ENCODE measurements at regions not wholly inside any gene's neighbourhood (a gene's known extent, or its start where the extent isn't known, plus 50 kb on each side); places are given as distances from the start of the nearest gene placed in this dataset.

GRCh38 chr6:109304284-109305015 is 77.8 kb downstream of the CD164 start:
- Histone ChIP-seq H2BK15ac (ENCODE audit: low read depth, poor library complexity, severe bottlenecking) (no peak overlapping the region), H2BK12ac (ENCODE audit: low read length in 2 of 2) (no peak overlapping the region), H2BK5ac (ENCODE audit: low read depth, low read length, poor library complexity, severe bottlenecking) (no peak overlapping the region), H3K36me3 (ENCODE audit: control insufficient read depth in 1 of 2, insufficient read depth in 2 of 2, low read depth in 1 of 2, low read length in 2 of 2) (no peaks in the 10 kb centered on the region), H2AK5ac (ENCODE audit: low read length, severe bottlenecking) (no peak overlapping the region), H4K8ac (ENCODE audit: low read length) (peak overlapping the region; percentile 39), H3K27me3 (ENCODE audit: control insufficient read depth in 1 of 2, insufficient read depth in 1 of 2, low read length in 2 of 2) (no peaks in the 10 kb centered on the region), H3K23ac (ENCODE audit: low read length in 2 of 2) (no peak overlapping the region), H3K4me1 (ENCODE audit: control insufficient read depth, insufficient read depth, low read depth, low read length) (peaks cover 2% of the 10 kb centered on the region), H3K79me1 (replicated peaks; ENCODE audit: low read length, poor library complexity, severe bottlenecking) (no peaks in the 10 kb centered on the region), H3K9me3 (ENCODE audit: control insufficient read depth, low read length) (no peaks in the 10 kb centered on the region), H3K18ac (ENCODE audit: low read depth in 1 of 2, low read length in 2 of 2) (peak overlapping the region in 1 of 2 experiments; percentile 17), H3K14ac (ENCODE audit: low read length in 2 of 2) (no peak overlapping the region), H3K4ac (ENCODE audit: low read depth in 1 of 2, low read length in 2 of 2) (peak overlapping the region in 1 of 2 experiments; percentile 18), H2BK120ac (ENCODE audit: low read depth, low read length) (no peak overlapping the region), H3K27ac (ENCODE audit: low read length, poor library complexity, severe bottlenecking) (no peak overlapping the region), H3K4me2 (ENCODE audit: low read length, poor library complexity, severe bottlenecking) (no peak overlapping the region), H3K4me3 (ENCODE audit: insufficient read depth in 1 of 2, low read depth in 1 of 2, low read length in 2 of 2) (no peak overlapping the region), H3K9ac (ENCODE audit: low read length) (peak overlapping the region; percentile 0), H4K91ac (ENCODE audit: low read length) (no peak overlapping the region), H2AFZ (ENCODE audit: low read depth, low read length) (no peak overlapping the region)
- 29% methylated on average over 3 of the region's 3 CpGs for WGBS
- no peak for DNase-seq

- no peak overlapping the region for H2BK12ac ChIP-seq (ENCODE audit: low read length in 2 of 2)
- peaks cover 2% of the 10 kb centered on the region for H3K4me1 ChIP-seq (ENCODE audit: control insufficient read depth, insufficient read depth, low read depth, low read length)
- H2AK5ac ChIP-seq (ENCODE audit: low read length, severe bottlenecking), result no peak overlapping the region
- DNase-seq, result no peak
- H3K36me3 ChIP-seq (ENCODE audit: control insufficient read depth in 1 of 2, insufficient read depth in 2 of 2, low read depth in 1 of 2, low read length in 2 of 2), result no peaks in the 10 kb centered on the region
- no peak overlapping the region for H3K27ac ChIP-seq (ENCODE audit: low read length, poor library complexity, severe bottlenecking)
- H3K23ac ChIP-seq (ENCODE audit: low read length in 2 of 2), result no peak overlapping the region
- no peaks in the 10 kb centered on the region for H3K9me3 ChIP-seq (ENCODE audit: control insufficient read depth, low read length)
- no peak overlapping the region for H2AFZ ChIP-seq (ENCODE audit: low read depth, low read length)
- no peaks in the 10 kb centered on the region for H3K27me3 ChIP-seq (ENCODE audit: control insufficient read depth in 1 of 2, insufficient read depth in 1 of 2, low read length in 2 of 2)
- H4K91ac ChIP-seq (ENCODE audit: low read length), result no peak overlapping the region
- H3K4ac ChIP-seq (ENCODE audit: low read depth in 1 of 2, low read length in 2 of 2), result no peak overlapping the region
- peak overlapping the region; percentile 0 for H3K9ac ChIP-seq (ENCODE audit: low read length)
- H2BK15ac ChIP-seq (ENCODE audit: low read depth, poor library complexity, severe bottlenecking), result no peak overlapping the region
- H4K8ac ChIP-seq (ENCODE audit: low read length), result no peak overlapping the region
- no peak overlapping the region for H2BK120ac ChIP-seq (ENCODE audit: low read depth, low read length)
- no peak overlapping the region for H3K4me2 ChIP-seq (ENCODE audit: low read length, poor library complexity, severe bottlenecking)
- H3K79me1 ChIP-seq (replicated peaks; ENCODE audit: low read length, poor library complexity, severe bottlenecking), result no peaks in the 10 kb centered on the region
- H3K18ac ChIP-seq (ENCODE audit: low read depth in 1 of 2, low read length in 2 of 2), result no peak overlapping the region
- no peak overlapping the region for H2BK5ac ChIP-seq (ENCODE audit: low read depth, low read length, poor library complexity, severe bottlenecking)
- no peak overlapping the region for H3K14ac ChIP-seq (ENCODE audit: low read length in 2 of 2)
- no peak overlapping the region for H3K4me3 ChIP-seq (ENCODE audit: insufficient read depth in 1 of 2, low read depth in 1 of 2, low read length in 2 of 2)
- 76% methylated on average over 6 of the region's 6 CpGs for WGBS
Measured at GRCh38 chr6:109303640-109304283, 78.5 kb downstream of the CD164 start.

- Histone ChIP-seq H2AK5ac (ENCODE audit: low read length, severe bottlenecking) (no peak overlapping the region), H2AFZ (ENCODE audit: low read depth, low read length) (no peak overlapping the region), H3K9ac (ENCODE audit: low read length) (no peak overlapping the region), H3K14ac (ENCODE audit: low read length in 2 of 2) (no peak overlapping the region), H3K4me1 (ENCODE audit: control insufficient read depth, insufficient read depth, low read depth, low read length) (peaks cover 2% of the 10 kb centered on the region), H4K91ac (ENCODE audit: low read length) (no peak overlapping the region), H3K4ac (ENCODE audit: low read depth in 1 of 2, low read length in 2 of 2) (no peak overlapping the region), H3K27me3 (ENCODE audit: control insufficient read depth in 1 of 2, insufficient read depth in 1 of 2, low read length in 2 of 2) (no peaks in the 10 kb centered on the region), H3K4me2 (ENCODE audit: low read length, poor library complexity, severe bottlenecking) (no peak overlapping the region), H3K79me1 (replicated peaks; ENCODE audit: low read length, poor library complexity, severe bottlenecking) (no peaks in the 10 kb centered on the region), H3K18ac (ENCODE audit: low read depth in 1 of 2, low read length in 2 of 2) (no peak overlapping the region), H2BK15ac (ENCODE audit: low read depth, poor library complexity, severe bottlenecking) (no peak overlapping the region), H2BK120ac (ENCODE audit: low read depth, low read length) (no peak overlapping the region), H3K36me3 (ENCODE audit: control insufficient read depth in 1 of 2, insufficient read depth in 2 of 2, low read depth in 1 of 2, low read length in 2 of 2) (no peaks in the 10 kb centered on the region), H2BK5ac (ENCODE audit: low read depth, low read length, poor library complexity, severe bottlenecking) (no peak overlapping the region), H3K23ac (ENCODE audit: low read length in 2 of 2) (no peak overlapping the region), H4K8ac (ENCODE audit: low read length) (no peak overlapping the region), H3K9me3 (ENCODE audit: control insufficient read depth, low read length) (no peaks in the 10 kb centered on the region), H3K27ac (ENCODE audit: low read length, poor library complexity, severe bottlenecking) (no peak overlapping the region), H2BK12ac (ENCODE audit: low read length in 2 of 2) (no peak overlapping the region), H3K4me3 (ENCODE audit: insufficient read depth in 1 of 2, low read depth in 1 of 2, low read length in 2 of 2) (no peak overlapping the region)
- 79% methylated on average over 2 of the region's 4 CpGs for WGBS
- DNase-seq, result no peak
Measured at GRCh38 chr6:109303164-109303563, 79.1 kb downstream of the CD164 start.

DNA sequence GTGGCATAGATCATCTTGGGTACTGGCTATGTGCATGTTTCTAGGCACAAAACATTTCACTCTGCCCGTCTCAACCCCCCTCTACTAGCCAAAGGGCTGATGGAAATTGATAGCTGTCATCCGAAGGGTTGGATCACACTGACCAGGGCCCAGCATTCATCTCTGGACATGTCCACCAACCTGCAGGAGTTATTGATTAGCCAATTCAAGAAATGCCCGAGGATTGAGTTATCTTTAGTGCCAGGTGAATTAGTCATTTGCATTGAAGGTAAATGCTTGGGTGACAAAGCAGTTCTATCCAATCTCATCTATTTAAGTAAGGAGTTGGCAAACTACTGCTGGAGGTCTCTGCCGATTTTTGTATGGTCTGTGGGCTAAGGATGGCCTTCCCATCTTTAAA is 80.1 kb downstream of the CD164 start:
- H3K23ac ChIP-seq (ENCODE audit: low read length in 2 of 2), result no peak overlapping the region
- H2BK12ac ChIP-seq (ENCODE audit: low read length in 2 of 2), result no peak overlapping the region
- H4K91ac ChIP-seq (ENCODE audit: low read length), result no peak overlapping the region
- H2AFZ ChIP-seq (ENCODE audit: low read depth, low read length), result no peak overlapping the region
- 89% methylated on average over 4 of the region's 4 CpGs for WGBS
- peaks cover 2% of the 10 kb centered on the region for H3K4me1 ChIP-seq (ENCODE audit: control insufficient read depth, insufficient read depth, low read depth, low read length)
- DNase-seq, result no peak
- H3K36me3 ChIP-seq (ENCODE audit: control insufficient read depth in 1 of 2, insufficient read depth in 2 of 2, low read depth in 1 of 2, low read length in 2 of 2), result no peaks in the 10 kb centered on the region
- no peak overlapping the region for H3K14ac ChIP-seq (ENCODE audit: low read length in 2 of 2)
- H2AK5ac ChIP-seq (ENCODE audit: low read length, severe bottlenecking), result no peak overlapping the region
- no peak overlapping the region for H2BK5ac ChIP-seq (ENCODE audit: low read depth, low read length, poor library complexity, severe bottlenecking)
- no peaks in the 10 kb centered on the region for H3K79me1 ChIP-seq (replicated peaks; ENCODE audit: low read length, poor library complexity, severe bottlenecking)
- no peak overlapping the region for H3K4me3 ChIP-seq (ENCODE audit: insufficient read depth in 1 of 2, low read depth in 1 of 2, low read length in 2 of 2)
- H3K9ac ChIP-seq (ENCODE audit: low read length), result no peak overlapping the region
- H3K9me3 ChIP-seq (ENCODE audit: control insufficient read depth, low read length), result no peaks in the 10 kb centered on the region
- no peak overlapping the region for H3K4me2 ChIP-seq (ENCODE audit: low read length, poor library complexity, severe bottlenecking)
- no peak overlapping the region for H3K18ac ChIP-seq (ENCODE audit: low read depth in 1 of 2, low read length in 2 of 2)
- no peak overlapping the region for H4K8ac ChIP-seq (ENCODE audit: low read length)
- H3K27me3 ChIP-seq (ENCODE audit: control insufficient read depth in 1 of 2, insufficient read depth in 1 of 2, low read length in 2 of 2), result no peaks in the 10 kb centered on the region
- H3K27ac ChIP-seq (ENCODE audit: low read length, poor library complexity, severe bottlenecking), result no peak overlapping the region
- H2BK15ac ChIP-seq (ENCODE audit: low read depth, poor library complexity, severe bottlenecking), result no peak overlapping the region
- no peak overlapping the region for H2BK120ac ChIP-seq (ENCODE audit: low read depth, low read length)
- no peak overlapping the region for H3K4ac ChIP-seq (ENCODE audit: low read depth in 1 of 2, low read length in 2 of 2)
